PFSK-1 (cell line): ENCODE measurements at regions not wholly inside any gene's neighbourhood (a gene's known extent, or its start where the extent isn't known, plus 50 kb on each side); places are given as distances from the start of the nearest gene placed in this dataset.

Experiments
- POLR2AphosphoS5 ChIP-seq: IDR thresholded peaks from 2 replicates; pipeline ENCODE4 v1.6.1; 2012; ENCODE audit warnings: low read depth, mild to moderate bottlenecking, control low read depth, low read length, moderate library complexity
- SIN3A ChIP-seq: IDR thresholded peaks from 2 replicates; pipeline ENCODE4 v1.6.1; 2012; ENCODE audit warnings: mild to moderate bottlenecking, low read length, moderate library complexity, borderline replicate concordance; ENCODE audit not compliant: insufficient read depth
- TAF1 ChIP-seq: IDR thresholded peaks from 2 replicates; pipeline ENCODE4 v1.6.1; 2012; ENCODE audit warnings: low read length, control low read depth, borderline replicate concordance; ENCODE audit not compliant: insufficient read depth

DNA sequence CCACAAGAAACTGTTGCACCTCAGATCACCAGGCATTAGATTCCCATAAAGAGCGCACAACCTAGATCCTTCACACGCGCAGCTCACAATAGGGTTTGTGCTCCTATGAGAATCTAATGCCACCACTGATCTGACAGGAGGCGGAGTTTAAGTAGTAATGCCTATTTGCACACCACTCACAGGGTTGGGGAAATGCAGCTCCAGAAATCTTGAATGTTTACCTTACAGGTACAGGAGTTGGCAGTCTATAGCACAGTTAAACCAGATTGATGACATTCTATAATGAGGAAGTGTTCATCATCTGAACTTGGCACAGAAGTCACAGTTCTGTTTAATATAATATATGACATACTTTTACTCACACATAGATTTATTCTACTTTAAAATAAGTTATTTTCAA is 732.2 kb upstream of the ZNF608 start:
- TF ChIP-seq SIN3A (no peak), POLR2AphosphoS5 (no peak), TAF1 (no peak)
